ENCODE measurements at regions not wholly inside any gene's neighbourhood (a gene's known extent, or its start where the extent isn't known, plus 50 kb on each side); places are given as distances from the start of the nearest gene placed in this dataset.

DNA sequence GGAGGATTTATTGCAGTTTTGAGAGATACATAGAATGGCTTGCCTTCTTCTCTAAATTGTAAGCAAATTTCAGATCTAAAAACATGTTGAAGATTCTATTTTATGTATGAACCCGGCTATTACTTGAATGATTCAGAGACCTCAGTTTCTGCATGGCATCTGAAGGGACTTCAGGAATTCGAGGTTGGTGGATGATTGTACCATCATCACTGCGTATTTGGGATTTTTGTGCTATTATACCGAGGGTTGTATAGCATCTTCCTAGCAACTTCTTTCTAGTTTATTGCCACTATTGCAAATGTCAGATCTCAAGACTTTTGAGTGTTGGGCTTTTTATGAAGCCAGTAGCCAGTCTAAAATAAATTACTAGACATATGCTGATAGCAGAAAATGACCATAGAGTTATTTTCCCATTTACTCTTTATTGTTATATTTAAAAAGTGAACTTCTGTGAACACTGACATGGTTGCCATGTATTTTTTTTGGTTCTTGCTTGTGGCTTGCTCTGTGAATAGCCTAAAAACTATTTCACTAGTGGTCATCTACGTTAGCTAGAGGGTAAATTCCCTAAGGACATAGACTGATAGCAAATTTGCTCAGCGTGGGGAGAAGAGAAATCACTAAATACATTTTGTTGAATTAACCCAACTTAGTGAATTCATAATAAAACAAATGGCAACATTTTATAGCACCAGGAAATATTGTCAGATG is 70.6 kb upstream of the KLF12 start:
- TF ChIP-seq, protein P1, sequence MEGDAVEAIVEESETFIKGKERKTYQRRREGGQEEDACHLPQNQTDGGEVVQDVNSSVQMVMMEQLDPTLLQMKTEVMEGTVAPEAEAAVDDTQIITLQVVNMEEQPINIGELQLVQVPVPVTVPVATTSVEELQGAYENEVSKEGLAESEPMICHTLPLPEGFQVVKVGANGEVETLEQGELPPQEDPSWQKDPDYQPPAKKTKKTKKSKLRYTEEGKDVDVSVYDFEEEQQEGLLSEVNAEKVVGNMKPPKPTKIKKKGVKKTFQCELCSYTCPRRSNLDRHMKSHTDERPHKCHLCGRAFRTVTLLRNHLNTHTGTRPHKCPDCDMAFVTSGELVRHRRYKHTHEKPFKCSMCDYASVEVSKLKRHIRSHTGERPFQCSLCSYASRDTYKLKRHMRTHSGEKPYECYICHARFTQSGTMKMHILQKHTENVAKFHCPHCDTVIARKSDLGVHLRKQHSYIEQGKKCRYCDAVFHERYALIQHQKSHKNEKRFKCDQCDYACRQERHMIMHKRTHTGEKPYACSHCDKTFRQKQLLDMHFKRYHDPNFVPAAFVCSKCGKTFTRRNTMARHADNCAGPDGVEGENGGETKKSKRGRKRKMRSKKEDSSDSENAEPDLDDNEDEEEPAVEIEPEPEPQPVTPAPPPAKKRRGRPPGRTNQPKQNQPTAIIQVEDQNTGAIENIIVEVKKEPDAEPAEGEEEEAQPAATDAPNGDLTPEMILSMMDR (IDR thresholded peaks at IDR 0.05; ENCODE audit: low read depth, low read length): no peak
- DNase-seq (ENCODE audit: extremely low read depth, low read depth): no peak

DNA sequence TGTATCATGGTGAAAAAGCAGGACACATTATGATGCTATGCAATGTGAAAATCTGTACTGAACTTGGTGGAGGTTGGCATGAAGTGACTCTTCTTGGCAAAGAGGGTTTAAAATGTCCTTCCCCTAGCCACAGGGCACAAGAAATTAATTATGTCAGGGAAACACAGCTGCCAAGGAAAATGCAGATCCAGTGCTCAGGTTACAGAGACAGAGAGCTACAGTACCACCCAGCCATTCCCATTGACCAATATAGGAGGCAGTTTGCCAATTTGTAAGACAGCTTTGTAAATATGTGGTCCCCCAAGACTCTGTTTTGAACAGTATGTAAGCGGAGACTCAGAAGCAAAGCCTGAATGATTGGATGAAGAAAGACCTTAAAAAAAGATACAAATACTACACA is 69.4 kb upstream of the KLF12 start:
- TF ChIP-seq, protein P1 (IDR thresholded peaks at IDR 0.05; ENCODE audit: low read depth, low read length): no peak

DNA sequence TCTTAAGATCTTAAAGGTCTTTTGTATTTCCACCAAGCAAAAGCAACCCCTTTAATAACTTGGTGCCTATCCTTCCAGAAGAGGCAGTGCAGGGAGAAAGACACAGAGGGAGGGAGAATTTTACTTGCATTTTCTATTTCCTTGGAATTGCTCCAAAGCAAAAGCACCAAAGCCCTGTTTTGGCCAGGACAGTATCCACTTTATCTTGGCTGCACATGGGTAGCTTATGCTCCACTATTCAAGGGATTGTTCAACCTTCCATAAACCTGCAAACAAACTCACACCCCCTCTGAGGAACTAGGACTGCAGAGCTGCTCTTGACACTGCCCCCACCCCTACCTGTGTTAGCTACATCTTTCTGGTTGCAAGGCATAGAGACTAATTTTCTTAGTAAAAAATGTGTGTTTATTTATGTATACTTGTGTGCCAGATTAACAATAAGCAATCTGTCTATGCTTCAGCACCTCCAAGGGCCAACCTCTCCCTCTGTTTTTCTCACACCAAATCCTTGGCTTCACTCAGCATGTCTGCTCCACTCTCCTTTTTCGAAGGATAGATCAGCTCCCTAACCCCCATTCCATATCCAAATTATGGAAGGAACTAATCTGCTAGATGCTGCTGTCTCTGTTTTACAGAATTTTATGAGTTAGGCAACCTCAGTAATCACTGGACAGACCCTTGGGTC is 68.1 kb upstream of the KLF12 start:
- TF ChIP-seq, protein P1 (IDR thresholded peaks at IDR 0.05; ENCODE audit: low read depth, low read length): no peak
- DNase-seq (ENCODE audit: extremely low read depth, low read depth): no peak

More for the DNA sequence above, 69.4 kb upstream of the KLF12 start:
- peak; percentile 68 for DNase-seq (ENCODE audit: extremely low read depth, low read depth)

DNA sequence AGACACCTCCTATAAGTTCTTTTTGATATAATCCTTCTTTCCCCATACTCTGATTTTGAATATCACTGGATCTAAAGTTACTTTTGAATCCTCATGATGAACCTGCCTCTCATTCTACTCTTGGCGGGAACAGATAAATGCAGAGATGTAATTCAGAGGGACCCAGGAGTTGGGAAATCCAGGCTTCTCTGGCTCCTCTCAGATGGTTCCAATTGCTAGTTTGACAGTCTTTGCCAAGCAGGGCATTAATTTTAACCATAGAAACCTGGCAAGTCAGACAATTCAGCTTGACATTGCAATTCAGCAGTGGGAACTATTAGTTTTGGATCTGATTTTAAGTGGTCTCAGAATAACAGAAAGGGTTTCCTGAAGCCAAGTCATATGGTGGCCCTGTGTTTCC is 67.3 kb upstream of the KLF12 start:
- DNase-seq (ENCODE audit: extremely low read depth, low read depth): no peak
- TF ChIP-seq, protein P1 (IDR thresholded peaks at IDR 0.05; ENCODE audit: low read depth, low read length): no peak

DNA sequence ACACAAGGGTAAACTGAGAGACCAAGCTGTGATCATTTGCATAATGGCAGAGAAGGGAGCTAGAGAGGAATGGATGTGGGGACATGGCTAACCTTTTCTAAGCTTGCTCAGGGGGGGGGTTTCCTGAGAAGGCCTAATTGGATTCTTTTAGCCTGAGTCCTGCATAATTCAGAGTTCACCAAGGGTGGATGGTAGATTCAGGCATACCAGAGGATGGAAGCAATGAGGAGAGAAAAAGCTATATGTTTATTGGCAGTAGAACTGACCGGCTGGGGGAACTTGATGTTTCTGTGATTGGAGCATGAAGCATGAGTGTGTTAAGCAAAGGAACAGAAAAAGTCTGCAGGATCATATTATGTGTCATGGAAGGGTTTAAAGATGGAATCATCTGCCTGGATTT is 65.9 kb upstream of the KLF12 start:
- DNase-seq (ENCODE audit: extremely low read depth, low read depth): no peak
- TF ChIP-seq, protein P1 (IDR thresholded peaks at IDR 0.05; ENCODE audit: low read depth, low read length): no peak

DNA sequence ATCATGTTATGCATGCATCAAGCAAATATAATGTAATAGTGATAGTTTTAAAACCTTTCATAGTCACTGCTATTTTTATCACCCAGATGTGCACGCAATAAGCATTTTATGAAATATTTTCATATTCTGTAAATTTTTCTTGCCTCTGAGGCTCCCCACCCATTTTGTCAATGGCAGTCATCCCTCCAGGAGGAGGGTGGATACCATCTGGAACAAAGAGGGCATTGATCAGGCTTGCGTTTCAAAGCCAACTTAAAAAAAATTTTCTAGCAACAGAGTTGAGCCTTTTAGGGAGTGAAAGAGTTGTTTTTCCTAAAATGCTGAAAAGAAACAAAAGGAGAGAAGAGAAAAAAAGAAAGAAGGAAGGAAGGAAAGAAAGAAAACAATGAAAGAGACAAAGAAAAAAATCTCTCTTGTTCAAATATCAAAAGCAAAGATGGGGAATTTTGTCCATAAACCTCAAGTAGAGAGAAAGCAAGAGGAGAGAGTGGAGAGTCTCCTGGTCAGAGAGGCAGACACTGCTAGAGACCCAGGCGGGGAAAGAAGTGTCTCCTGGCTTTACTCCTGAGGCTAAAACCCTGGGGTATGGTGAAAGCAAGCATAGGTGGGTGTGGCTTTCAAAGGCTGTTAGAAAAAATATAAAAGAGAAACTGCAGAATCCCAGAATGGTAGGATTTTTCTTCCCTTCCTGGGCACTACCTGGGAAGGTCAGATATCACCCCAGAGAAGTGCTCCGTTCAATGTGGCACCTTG is 63.6 kb upstream of the KLF12 start:
- DNase-seq (ENCODE audit: extremely low read depth, low read depth): no peak
- TF ChIP-seq, protein P1 (IDR thresholded peaks at IDR 0.05; ENCODE audit: low read depth, low read length): no peak

DNA sequence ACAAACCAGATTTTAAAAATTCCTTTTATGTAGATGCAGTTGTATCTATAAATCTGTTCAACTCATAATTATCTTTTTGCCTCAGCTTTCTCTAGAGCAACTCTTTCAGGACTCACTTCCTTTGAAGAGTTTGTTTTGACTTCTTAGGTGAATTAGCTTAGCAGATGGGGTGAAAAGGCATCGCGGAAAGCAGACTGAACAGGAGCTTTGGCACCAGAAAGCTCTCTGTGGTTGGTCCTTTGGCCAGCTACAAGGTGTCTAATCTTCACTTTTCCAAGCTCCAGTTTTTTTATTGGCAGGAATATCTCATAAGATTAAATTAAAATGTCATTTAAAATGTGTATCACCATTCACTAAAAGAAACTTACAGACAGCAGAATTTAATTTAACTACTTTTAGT is 60.6 kb upstream of the KLF12 start:
- no peak for DNase-seq (ENCODE audit: extremely low read depth, low read depth)
- TF ChIP-seq, protein P1 (IDR thresholded peaks at IDR 0.05; ENCODE audit: low read depth, low read length): no peak

Measured in AG09319 (cell line).